ENCODE measurements at regions not wholly inside any gene's neighbourhood (a gene's known extent, or its start where the extent isn't known, plus 50 kb on each side); places are given as distances from the start of the nearest gene placed in this dataset.

- DNase-seq: no peak
Measured at GRCh38 chr2:220002251-220002650, 374.8 kb downstream of the SLC4A3 start.

GRCh38 chr2:220002699-220003098 is 375.3 kb downstream of the SLC4A3 start:
- DNase-seq: no peak

- no peak for DNase-seq
Measured at GRCh38 chr2:220005362-220005761, 377.9 kb downstream of the SLC4A3 start.

- no peak for DNase-seq
Measured at GRCh38 chr2:220006152-220006621, 378.8 kb downstream of the SLC4A3 start.

GRCh38 chr2:220011859-220012258 is 384.4 kb downstream of the SLC4A3 start:
- DNase-seq: no peak

GRCh38 chr2:220014961-220015360 is 387.5 kb downstream of the SLC4A3 start:
- DNase-seq: no peak

GRCh38 chr2:220015576-220015975 is 388.1 kb downstream of the SLC4A3 start:
- DNase-seq: no peak

- DNase-seq: no peak
Measured at GRCh38 chr2:220025207-220025606, 397.8 kb downstream of the SLC4A3 start.

GRCh38 chr2:220029013-220029412 is 401.6 kb downstream of the SLC4A3 start:
- no peak for DNase-seq

- DNase-seq: no peak
Measured at GRCh38 chr2:220033546-220033945, 406.1 kb downstream of the SLC4A3 start.

GRCh38 chr2:220034426-220035130 is 407.1 kb downstream of the SLC4A3 start:
- no peak for DNase-seq

GRCh38 chr2:220036431-220036830 is 409.0 kb downstream of the SLC4A3 start:
- no peak for DNase-seq

- no peak for DNase-seq
Measured at GRCh38 chr2:220040346-220040745, 412.9 kb downstream of the SLC4A3 start.

GRCh38 chr2:220041447-220041846 is 414.0 kb downstream of the SLC4A3 start:
- no peak for DNase-seq

GRCh38 chr2:220043155-220043989 is 415.9 kb downstream of the SLC4A3 start:
- no peak for DNase-seq

- DNase-seq: no peak
Measured at GRCh38 chr2:220043990-220044335, 416.5 kb downstream of the SLC4A3 start.

- no peak for DNase-seq
Measured at GRCh38 chr2:220044383-220044782, 417.0 kb downstream of the SLC4A3 start.

- no peak for DNase-seq
Measured at GRCh38 chr2:220046507-220046906, 419.1 kb downstream of the SLC4A3 start.

- DNase-seq: no peak
Measured at GRCh38 chr2:220051716-220052115, 424.3 kb downstream of the SLC4A3 start.

GRCh38 chr2:220053919-220054318 is 426.5 kb downstream of the SLC4A3 start:
- DNase-seq: no peak

- no peak for DNase-seq
Measured at GRCh38 chr2:220057391-220057790, 430.0 kb downstream of the SLC4A3 start.

GRCh38 chr2:220057916-220058315 is 430.5 kb downstream of the SLC4A3 start:
- no peak for DNase-seq

- DNase-seq: no peak
Measured at GRCh38 chr2:220064111-220065030, 436.9 kb downstream of the SLC4A3 start.

All from GOT3 (cell line).